ENCODE measurements at regions not wholly inside any gene's neighbourhood (a gene's known extent, or its start where the extent isn't known, plus 50 kb on each side); places are given as distances from the start of the nearest gene placed in this dataset.

DNA sequence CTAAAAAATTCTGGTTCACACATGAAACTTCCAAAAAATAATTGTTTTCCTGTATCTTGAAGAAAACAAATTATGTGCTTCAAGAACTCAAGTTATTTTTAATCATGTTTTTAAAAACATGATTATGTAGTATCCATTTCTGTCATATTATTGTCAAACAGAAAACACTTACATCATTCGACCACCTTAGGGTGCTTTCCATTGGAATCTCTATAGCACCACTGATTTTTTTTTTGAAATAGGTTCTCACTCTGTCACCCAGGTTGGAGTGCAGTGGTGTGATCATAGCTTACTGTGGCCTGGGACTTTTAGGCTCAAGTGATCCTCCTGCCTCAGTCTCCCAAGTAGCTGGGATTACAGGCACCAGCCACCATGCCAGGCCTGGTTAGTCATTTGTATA, 457.3 kb downstream of the SI start:
- 0% methylated on average over 1 of the region's 1 CpG for WGBS (ENCODE audit: insufficient coverage, low coverage, missing lambda C conversion rate)

DNA sequence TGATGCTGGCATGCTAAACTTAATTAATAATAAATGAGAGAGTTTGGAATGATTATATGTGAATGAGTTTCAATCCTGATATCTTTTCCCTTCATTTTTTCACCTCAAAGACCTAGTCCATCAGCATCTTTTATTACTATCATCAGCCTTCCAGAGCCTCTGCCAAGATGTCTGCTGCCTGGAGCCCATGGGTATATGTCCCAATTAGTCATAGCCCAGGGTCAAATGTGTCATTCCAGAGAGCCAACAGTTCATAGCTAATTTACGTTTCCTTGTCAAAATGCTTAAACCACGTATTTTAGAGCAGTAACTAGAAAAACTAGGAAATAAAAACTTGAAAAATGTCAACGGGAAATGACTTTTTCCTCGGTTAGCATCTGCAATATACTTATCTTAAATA, 457.9 kb downstream of the SI start:
- Histone ChIP-seq H2AFZ (ENCODE audit: low read depth, low read length) (no peak overlapping the region), H3K27ac (ENCODE audit: extremely low read depth, low read depth, low read length) (no peak overlapping the region), H3K9ac (ENCODE audit: insufficient read depth in 1 of 2, low read depth in 2 of 2, low read length in 2 of 2) (no peak overlapping the region), H3K36me3 (ENCODE audit: control insufficient read depth, insufficient read depth, low read length) (no peaks in the 10 kb centered on the region), H3K79me2 (ENCODE audit: control insufficient read depth, insufficient read depth, low read length) (no peaks in the 10 kb centered on the region), H3K4me1 (replicated peaks in 1 of 2; ENCODE audit: control insufficient read depth in 2 of 2, insufficient read depth in 2 of 2, low read length in 2 of 2) (no peaks in the 10 kb centered on the region), H3K9me1 (ENCODE audit: control insufficient read depth, insufficient read depth, low read length) (no peaks in the 10 kb centered on the region), H4K20me1 (replicated peaks; ENCODE audit: control insufficient read depth, insufficient read depth, low read length) (no peaks in the 10 kb centered on the region), H3K9me3 (replicated peaks; ENCODE audit: control insufficient read depth, insufficient read depth, low read depth, low read length) (no peaks in the 10 kb centered on the region; the same call in 1 of the 2 replicates), H3K27me3 (ENCODE audit: control insufficient read depth in 2 of 2, insufficient read depth in 2 of 2, low read length in 2 of 2) (no peaks in the 10 kb centered on the region), H3K4me2 (ENCODE audit: insufficient read depth, low read length) (no peak overlapping the region), H3K4me3 (no peak overlapping the region)
- no TSS peak for BruUV-seq (replicated peaks)
- in situ Hi-C loops (cut with MboI) (no loop called here), intact Hi-C loops (cut with micrococcal nuclease) (no loop called here)
- 0% methylated on average over 4 of the region's 4 CpGs for WGBS (ENCODE audit: insufficient coverage, low coverage, missing lambda C conversion rate)
- ATAC-seq, result no peak
- no peak for FAIRE-seq
- ChIA-PET POLR2A (no interaction called here), CTCF (ENCODE audit: low intra/inter-chr PET ratio) (no interaction called here)
- TF ChIP-seq CCNT2 (IDR thresholded peaks at IDR 0.05; ENCODE audit: borderline replicate concordance, extremely low read depth, insufficient read length, low read depth, low read length), result no peak
- no peak for TF ChIP-seq TAF1 (IDR thresholded peaks at IDR 0.05; ENCODE audit: control insufficient read depth, extremely low read depth, insufficient read depth, low read length, severe bottlenecking)
- DNase-seq (ENCODE audit: extremely low read depth in 1 of 4, low spot score in 3 of 4), result no peak

More for the DNA sequence above, 457.3 kb downstream of the SI start:
- H3K9me3 ChIP-seq (replicated peaks; ENCODE audit: control insufficient read depth, insufficient read depth, low read depth, low read length), result no peaks in the 10 kb centered on the region; the same call in 1 of the 2 replicates
- H3K27ac ChIP-seq (ENCODE audit: extremely low read depth, low read depth, low read length), result no peak overlapping the region
- no TSS peak for BruUV-seq (replicated peaks)
- no peak overlapping the region for H3K9ac ChIP-seq (ENCODE audit: insufficient read depth in 1 of 2, low read depth in 2 of 2, low read length in 2 of 2)
- TF ChIP-seq ZNF121 (CRISPR knock-in tag; conservative IDR thresholded peaks at IDR 0.05) (no peak), NUFIP1 (IDR thresholded peaks at IDR 0.05; ENCODE audit: partially characterized antibody) (no peak)
- TF ChIP-seq, protein P1, sequence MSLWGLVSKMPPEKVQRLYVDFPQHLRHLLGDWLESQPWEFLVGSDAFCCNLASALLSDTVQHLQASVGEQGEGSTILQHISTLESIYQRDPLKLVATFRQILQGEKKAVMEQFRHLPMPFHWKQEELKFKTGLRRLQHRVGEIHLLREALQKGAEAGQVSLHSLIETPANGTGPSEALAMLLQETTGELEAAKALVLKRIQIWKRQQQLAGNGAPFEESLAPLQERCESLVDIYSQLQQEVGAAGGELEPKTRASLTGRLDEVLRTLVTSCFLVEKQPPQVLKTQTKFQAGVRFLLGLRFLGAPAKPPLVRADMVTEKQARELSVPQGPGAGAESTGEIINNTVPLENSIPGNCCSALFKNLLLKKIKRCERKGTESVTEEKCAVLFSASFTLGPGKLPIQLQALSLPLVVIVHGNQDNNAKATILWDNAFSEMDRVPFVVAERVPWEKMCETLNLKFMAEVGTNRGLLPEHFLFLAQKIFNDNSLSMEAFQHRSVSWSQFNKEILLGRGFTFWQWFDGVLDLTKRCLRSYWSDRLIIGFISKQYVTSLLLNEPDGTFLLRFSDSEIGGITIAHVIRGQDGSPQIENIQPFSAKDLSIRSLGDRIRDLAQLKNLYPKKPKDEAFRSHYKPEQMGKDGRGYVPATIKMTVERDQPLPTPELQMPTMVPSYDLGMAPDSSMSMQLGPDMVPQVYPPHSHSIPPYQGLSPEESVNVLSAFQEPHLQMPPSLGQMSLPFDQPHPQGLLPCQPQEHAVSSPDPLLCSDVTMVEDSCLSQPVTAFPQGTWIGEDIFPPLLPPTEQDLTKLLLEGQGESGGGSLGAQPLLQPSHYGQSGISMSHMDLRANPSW (CRISPR knock-in tag; IDR thresholded peaks at IDR 0.05), result no peak
- ATAC-seq, result no peak
- no peaks in the 10 kb centered on the region for H3K27me3 ChIP-seq (ENCODE audit: control insufficient read depth in 2 of 2, insufficient read depth in 2 of 2, low read length in 2 of 2)
- H4K20me1 ChIP-seq (replicated peaks; ENCODE audit: control insufficient read depth, insufficient read depth, low read length), result no peaks in the 10 kb centered on the region
- H3K4me2 ChIP-seq (ENCODE audit: insufficient read depth, low read length), result no peak overlapping the region
- H2AFZ ChIP-seq (ENCODE audit: low read depth, low read length), result no peak overlapping the region
- FAIRE-seq, result no peak
- H3K9me1 ChIP-seq (ENCODE audit: control insufficient read depth, insufficient read depth, low read length), result no peaks in the 10 kb centered on the region
- DNase-seq (ENCODE audit: extremely low read depth in 1 of 4, low spot score in 3 of 4), result no peak
- intact Hi-C loops (cut with micrococcal nuclease), result no loop called here
- no peaks in the 10 kb centered on the region for H3K36me3 ChIP-seq (ENCODE audit: control insufficient read depth, insufficient read depth, low read length)
- in situ Hi-C loops (cut with MboI), result no loop called here
- POLR2A ChIA-PET, result no interaction called here
- no peak overlapping the region for H3K4me3 ChIP-seq
- no peaks in the 10 kb centered on the region for H3K4me1 ChIP-seq (replicated peaks in 1 of 2; ENCODE audit: control insufficient read depth in 2 of 2, insufficient read depth in 2 of 2, low read length in 2 of 2)
- CTCF ChIA-PET (ENCODE audit: low intra/inter-chr PET ratio), result no interaction called here
- H3K79me2 ChIP-seq (ENCODE audit: control insufficient read depth, insufficient read depth, low read length), result no peaks in the 10 kb centered on the region
